CD14-positive monocyte (primary cell): ENCODE measurements at regions not wholly inside any gene's neighbourhood (a gene's known extent, or its start where the extent isn't known, plus 50 kb on each side); places are given as distances from the start of the nearest gene placed in this dataset.

Experiments
- DNase-seq, 3 donors: peaks; one replicate each; pipeline ENCODE4 v3.0.0-alpha.2; 2011 to 2022
- H2AFZ ChIP-seq: 2 replicates; pipeline ENCODE4 v1.6.0; 2012; ENCODE audit warnings: mild to moderate bottlenecking, low read depth, low read length, inconsistent platforms; ENCODE audit not compliant: insufficient read depth, poor library complexity, severe bottlenecking
- H3K27ac ChIP-seq, 2 donors: 1 replicate in 1 of 2; 2 replicates in 1 of 2; pipeline ENCODE4 v1.5.1; 2012 to 2013; ENCODE audit warnings: low read length in 2 of 2, control low read depth in 1 of 2, inconsistent platforms in 1 of 2, low read depth in 1 of 2, mild to moderate bottlenecking in 1 of 2
- H3K27me3 ChIP-seq, 2 donors: one replicate each; pipeline versions ENCODE4 v1.6.0 to v1.6.1; 2011 to 2013; ENCODE audit warnings: low read length in 2 of 2; ENCODE audit not compliant: control insufficient read depth in 2 of 2, insufficient read depth in 2 of 2
- H3K36me3 ChIP-seq, 2 donors: replicated peaks in 1 of 2; 1 replicate in 1 of 2; 2 replicates in 1 of 2; pipeline versions ENCODE4 v1.5.1 to v1.6.1; 2012 to 2013; ENCODE audit warnings: low read length in 2 of 2, control low read depth in 1 of 2, inconsistent platforms in 1 of 2, mild to moderate bottlenecking in 1 of 2; ENCODE audit not compliant: insufficient read depth in 2 of 2, control insufficient read depth in 1 of 2
- H3K4me1 ChIP-seq, 2 donors: 1 replicate in 1 of 2; 2 replicates in 1 of 2; pipeline versions ENCODE4 v1.5.1 to v1.6.1; 2012 to 2013; ENCODE audit warnings: low read length in 2 of 2, control low read depth in 1 of 2, inconsistent platforms in 1 of 2, mild to moderate bottlenecking in 1 of 2, moderate library complexity in 1 of 2; ENCODE audit not compliant: insufficient read depth in 2 of 2, control insufficient read depth in 1 of 2
- H3K4me2 ChIP-seq: replicated peaks from 2 replicates; pipeline ENCODE3; 2012; ENCODE audit warnings: low read length, moderate library complexity, mild to moderate bottlenecking; ENCODE audit not compliant: poor library complexity, severe bottlenecking; ENCODE audit errors: extremely low read depth
- H3K4me3 ChIP-seq, 3 experiments: fragments of 200-600 bp in 1 of 3; sonication (generic) in 1 of 3; replicated peaks in 1 of 3; 1 replicate in 2 of 3; 2 replicates in 1 of 3; pipeline ENCODE4 v1.5.1; 2011 to 2013; ENCODE audit warnings: low read length in 3 of 3, mild to moderate bottlenecking in 3 of 3, control low read depth in 2 of 3, low read depth in 2 of 3, inconsistent platforms in 1 of 3, moderate library complexity in 1 of 3
- H3K79me2 ChIP-seq: 2 replicates; pipeline ENCODE4 v1.6.0; 2012; ENCODE audit warnings: mild to moderate bottlenecking, control low read depth, inconsistent platforms, low read length, moderate library complexity; ENCODE audit not compliant: insufficient read depth
- H3K9ac ChIP-seq: 2 replicates; pipeline ENCODE4 v1.6.0; 2017; ENCODE audit warnings: low read length, mild to moderate bottlenecking; ENCODE audit not compliant: insufficient read depth, poor library complexity, severe bottlenecking
- H3K9me3 ChIP-seq, 2 donors: replicated peaks in 1 of 2; 1 replicate in 1 of 2; 2 replicates in 1 of 2; pipeline versions ENCODE4 v1.5.1 to v1.6.1; 2012 to 2013; ENCODE audit warnings: low read length in 2 of 2, control low read depth in 1 of 2; ENCODE audit not compliant: control insufficient read depth in 1 of 2, insufficient read depth in 1 of 2
- H4K20me1 ChIP-seq: 2 replicates; pipeline ENCODE4 v1.6.0; 2012; ENCODE audit warnings: mild to moderate bottlenecking, low read length, control low read depth, moderate library complexity; ENCODE audit not compliant: insufficient read depth
- H3K27ac Mint-ChIP-seq, 7 donors: one replicate each; pipeline ENCODE4 v1.8.0; 2020; ENCODE audit warnings: mild to moderate bottlenecking in 7 of 7, mixed read lengths in 7 of 7, moderate library complexity in 6 of 7, inconsistent platforms in 2 of 7
- H3K27me3 Mint-ChIP-seq, 3 donors: one replicate each; pipeline ENCODE4 v1.8.0; 2021 to 2022; ENCODE audit warnings: low read depth in 3 of 3, mild to moderate bottlenecking in 3 of 3, mixed read lengths in 3 of 3, moderate library complexity in 3 of 3, inconsistent platforms in 1 of 3
- H3K36me3 Mint-ChIP-seq, 2 donors: one replicate each; pipeline ENCODE4 v1.8.0; 2020; ENCODE audit warnings: mixed read lengths in 2 of 2, inconsistent platforms in 1 of 2, mild to moderate bottlenecking in 1 of 2
- H3K4me1 Mint-ChIP-seq: one replicate; pipeline ENCODE4 v1.8.0; 2020; ENCODE audit warnings: mild to moderate bottlenecking, mixed read lengths
- H3K4me3 Mint-ChIP-seq, 2 donors: one replicate each; pipeline ENCODE4 v1.8.0; 2020; ENCODE audit warnings: mild to moderate bottlenecking in 2 of 2, mixed read lengths in 2 of 2, moderate library complexity in 1 of 2
- H3K9me3 Mint-ChIP-seq, 7 donors: one replicate each; pipeline ENCODE4 v1.8.0; 2020 to 2022; ENCODE audit warnings: mixed read lengths in 7 of 7, mild to moderate bottlenecking in 6 of 7, moderate library complexity in 6 of 7, inconsistent platforms in 2 of 7
- WGBS: methylation state at CpG from one replicate; pipeline ENCODE4 v1.1.5; 2013; ENCODE audit warnings: missing lambda C conversion rate; ENCODE audit not compliant: insufficient coverage; 5-methylcytosine and 5-hydroxymethylcytosine counted together
- intact Hi-C, 2 donors: fragments of 100-400 bp; cut with micrococcal nuclease; formaldehyde crosslinking; loops; one replicate each; pipeline versions ENCODE4 v1.15.0 to v1.15.1; 2023
- TF ChIP-seq, protein P1 (sequence below): fragments of 200-600 bp; IDR thresholded peaks from one replicate; pipeline ENCODE4 v1.8.0; 2022; ENCODE audit warnings: antibody characterized with exemption, mild to moderate bottlenecking

DNA sequence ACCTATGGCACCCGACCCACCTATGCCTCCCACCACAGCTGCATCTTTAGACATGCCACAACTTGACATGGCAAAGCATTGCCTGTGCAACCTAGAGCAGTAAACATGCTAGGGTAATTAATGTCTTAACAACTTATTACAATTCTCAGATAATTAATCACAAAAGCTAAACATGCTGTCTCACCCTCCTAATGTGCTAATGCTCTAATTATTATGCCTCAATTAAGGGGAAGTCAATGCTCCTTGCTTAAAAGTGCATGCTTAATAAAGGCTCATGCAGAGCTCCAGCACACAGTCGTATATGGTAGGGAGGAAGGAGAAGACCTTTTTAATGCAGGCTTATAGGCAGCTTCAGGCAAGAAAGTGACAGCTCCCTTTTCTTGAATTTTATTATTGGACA lies 396.0 kb downstream of the SEC16B start:
- H3K9me3 Mint-ChIP-seq = peaks cover 0 to 7% (median 0%) of the 10 kb centered on the region in 7 donors
- no peak overlapping the region for H3K27ac Mint-ChIP-seq
- no peaks in the 10 kb centered on the region for H3K4me1 ChIP-seq
- H3K36me3 Mint-ChIP-seq = no peaks in the 10 kb centered on the region
- no peak overlapping the region for H3K9ac ChIP-seq
- no peak overlapping the region for H3K4me3 ChIP-seq
- H3K4me3 Mint-ChIP-seq = no peak overlapping the region
- no peaks in the 10 kb centered on the region for H3K4me1 Mint-ChIP-seq
- no peaks in the 10 kb centered on the region for H3K27me3 ChIP-seq
- no peaks in the 10 kb centered on the region for H3K79me2 ChIP-seq
- WGBS = 63% methylated on average over 1 of the region's 2 CpGs
- H3K9me3 ChIP-seq = peaks cover 0 to 4% of the 10 kb centered on the region in 2 donors
- TF ChIP-seq, protein P1, sequence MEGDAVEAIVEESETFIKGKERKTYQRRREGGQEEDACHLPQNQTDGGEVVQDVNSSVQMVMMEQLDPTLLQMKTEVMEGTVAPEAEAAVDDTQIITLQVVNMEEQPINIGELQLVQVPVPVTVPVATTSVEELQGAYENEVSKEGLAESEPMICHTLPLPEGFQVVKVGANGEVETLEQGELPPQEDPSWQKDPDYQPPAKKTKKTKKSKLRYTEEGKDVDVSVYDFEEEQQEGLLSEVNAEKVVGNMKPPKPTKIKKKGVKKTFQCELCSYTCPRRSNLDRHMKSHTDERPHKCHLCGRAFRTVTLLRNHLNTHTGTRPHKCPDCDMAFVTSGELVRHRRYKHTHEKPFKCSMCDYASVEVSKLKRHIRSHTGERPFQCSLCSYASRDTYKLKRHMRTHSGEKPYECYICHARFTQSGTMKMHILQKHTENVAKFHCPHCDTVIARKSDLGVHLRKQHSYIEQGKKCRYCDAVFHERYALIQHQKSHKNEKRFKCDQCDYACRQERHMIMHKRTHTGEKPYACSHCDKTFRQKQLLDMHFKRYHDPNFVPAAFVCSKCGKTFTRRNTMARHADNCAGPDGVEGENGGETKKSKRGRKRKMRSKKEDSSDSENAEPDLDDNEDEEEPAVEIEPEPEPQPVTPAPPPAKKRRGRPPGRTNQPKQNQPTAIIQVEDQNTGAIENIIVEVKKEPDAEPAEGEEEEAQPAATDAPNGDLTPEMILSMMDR = no peak
- no peak overlapping the region for H3K4me2 ChIP-seq
- H3K36me3 ChIP-seq = no peaks in the 10 kb centered on the region
- no peak for DNase-seq
- H4K20me1 ChIP-seq = no peaks in the 10 kb centered on the region
- H3K27ac ChIP-seq = no peak overlapping the region
- H2AFZ ChIP-seq = no peak overlapping the region
- intact Hi-C loops = no loop called here
- peaks cover 0 to 1% (median 1%) of the 10 kb centered on the region in 3 donors for H3K27me3 Mint-ChIP-seq

DNA sequence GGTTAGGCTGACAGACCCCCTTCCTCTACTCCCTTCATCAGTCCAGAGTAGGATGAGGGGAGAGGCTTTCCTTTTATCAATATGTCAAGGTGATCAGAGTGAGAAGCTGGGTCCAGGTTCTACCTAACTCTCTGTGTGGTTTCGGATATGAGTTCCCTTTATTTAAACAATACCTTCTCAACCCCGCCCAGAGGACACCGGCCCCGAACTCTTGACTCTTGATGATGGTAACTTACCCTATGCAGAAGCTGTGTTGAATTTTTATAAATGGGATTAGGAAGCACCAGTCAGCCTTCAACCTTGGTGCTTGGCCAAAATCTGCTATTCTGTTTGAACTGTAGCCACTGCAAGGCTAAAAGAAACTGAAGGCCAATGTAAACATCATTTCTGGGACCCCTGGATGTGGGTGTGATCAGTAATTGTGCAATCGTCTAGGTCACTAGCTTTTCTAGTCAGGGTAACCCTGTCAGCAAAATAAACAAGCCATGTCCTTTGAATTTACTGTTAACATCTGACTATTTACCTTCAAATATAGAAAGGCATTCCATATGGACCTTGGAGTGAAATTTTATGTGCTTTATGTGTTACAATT lies 398.3 kb downstream of the SEC16B start:
- no peak overlapping the region for H2AFZ ChIP-seq
- no peaks in the 10 kb centered on the region for H3K79me2 ChIP-seq
- Mint-ChIP-seq H3K4me3 (no peak overlapping the region), H3K27ac (no peak overlapping the region), H3K4me1 (no peaks in the 10 kb centered on the region), H3K27me3 (no peaks in the 10 kb centered on the region), H3K9me3 (peaks cover 0 to 7% (median 2%) of the 10 kb centered on the region in 7 donors), H3K36me3 (no peaks in the 10 kb centered on the region)
- H3K4me3 ChIP-seq = no peak overlapping the region
- WGBS = no CpG with 5 or more reads among the region's 5 CpGs
- TF ChIP-seq, protein P1 = no peak
- H3K27ac ChIP-seq = no peak overlapping the region
- H3K9ac ChIP-seq = no peak overlapping the region
- H3K27me3 ChIP-seq = no peaks in the 10 kb centered on the region
- no peak for DNase-seq
- no peak overlapping the region for H3K4me2 ChIP-seq
- no peaks in the 10 kb centered on the region for H3K4me1 ChIP-seq
- intact Hi-C loops = no loop called here
- no peaks in the 10 kb centered on the region for H4K20me1 ChIP-seq
- no peaks in the 10 kb centered on the region for H3K9me3 ChIP-seq
- no peaks in the 10 kb centered on the region for H3K36me3 ChIP-seq
